Neural cell (in vitro differentiated cells): ENCODE measurements at regions not wholly inside any gene's neighbourhood (a gene's known extent, or its start where the extent isn't known, plus 50 kb on each side); places are given as distances from the start of the nearest gene placed in this dataset.

Experiments used
- H2AFZ ChIP-seq: fragments of 200-600, 300-800 bp; sonication (generic), shearing (Covaris generic); 2 replicates; pipeline ENCODE4 v1.6.0; 2014; ENCODE audit warnings: low read depth, mild to moderate bottlenecking, antibody characterized with exemption, low read length, moderate library complexity
- H3F3A ChIP-seq: fragments of 200-600 bp; shearing (Covaris generic); 2 replicates; pipeline ENCODE4 v1.6.1; 2016; ENCODE audit warnings: mild to moderate bottlenecking, moderate library complexity, mixed read lengths, antibody characterized with exemption, low read length; ENCODE audit not compliant: insufficient read depth, poor library complexity, severe bottlenecking
- H3K27ac ChIP-seq: fragments of 200-600, 300-800 bp; sonication (generic), shearing (Covaris generic); 2 replicates; pipeline ENCODE4 v1.5.1; 2014; ENCODE audit warnings: mild to moderate bottlenecking, low read length, moderate library complexity
- H3K27me3 ChIP-seq: fragments of 300-800, 200-600 bp; sonication (generic), shearing (Covaris generic); 2 replicates; pipeline ENCODE4 v1.6.0; 2014; ENCODE audit warnings: mild to moderate bottlenecking, low read depth, low read length, moderate library complexity; ENCODE audit not compliant: insufficient read depth
- H3K36me3 ChIP-seq: fragments of 300-800, 200-600 bp; sonication (generic), shearing (Covaris generic); 2 replicates; pipeline ENCODE4 v1.5.1; 2014; ENCODE audit warnings: mild to moderate bottlenecking, antibody characterized with exemption, low read length, moderate library complexity; ENCODE audit not compliant: insufficient read depth
- H3K4me2 ChIP-seq: fragments of 300-800, 200-600 bp; sonication (generic), shearing (Covaris generic); 2 replicates; pipeline ENCODE4 v1.6.0; 2014; ENCODE audit warnings: mild to moderate bottlenecking, low read length
- H3K4me3 ChIP-seq: fragments of 300-800, 200-600 bp; sonication (generic), shearing (Covaris generic); 2 replicates; pipeline ENCODE4 v1.5.1; 2014; ENCODE audit warnings: mild to moderate bottlenecking, low read length, moderate library complexity
- H3K79me2 ChIP-seq: fragments of 200-600 bp; shearing (Covaris generic); replicated peaks from 2 replicates; pipeline ENCODE4 v1.6.0; 2014; ENCODE audit warnings: mild to moderate bottlenecking, low read length, moderate library complexity; ENCODE audit not compliant: insufficient read depth
- H3K9ac ChIP-seq: fragments of 300-800, 200-600 bp; sonication (generic), shearing (Covaris generic); 2 replicates; pipeline ENCODE4 v1.6.1; 2016; ENCODE audit warnings: mild to moderate bottlenecking, low read length, mixed read lengths
- H3K9me2 ChIP-seq: fragments of 200-600 bp; shearing (Covaris generic); 2 replicates; pipeline ENCODE4 v1.6.1; 2016; ENCODE audit warnings: mild to moderate bottlenecking, low read length, mixed read lengths; ENCODE audit not compliant: insufficient read depth
- H3K9me3 ChIP-seq: fragments of 200-600, 300-800 bp; sonication (generic), shearing (Covaris generic); 2 replicates; pipeline ENCODE4 v1.6.1; 2016; ENCODE audit warnings: mild to moderate bottlenecking, mixed run types, low read length, moderate library complexity, mixed read lengths
- H4K20me1 ChIP-seq: fragments of 200-600 bp; shearing (Covaris generic); 2 replicates; pipeline ENCODE4 v1.6.1; 2016; ENCODE audit warnings: mild to moderate bottlenecking, mixed run types; ENCODE audit not compliant: insufficient read depth
- CTCF ChIP-seq: fragments of 450-650 bp; IDR thresholded peaks from 2 replicates; pipeline ENCODE4 v1.5.1; 2014; ENCODE audit warnings: antibody characterized with exemption, mild to moderate bottlenecking, moderate library complexity; ENCODE audit not compliant: poor library complexity, severe bottlenecking
- EP300 ChIP-seq: fragments of 450-650 bp; conservative IDR thresholded peaks from 2 replicates; pipeline ENCODE4 v1.6.1; 2014; ENCODE audit warnings: antibody characterized with exemption, mild to moderate bottlenecking, moderate library complexity; ENCODE audit not compliant: poor library complexity, severe bottlenecking
- EZH2 ChIP-seq: fragments of 200-600, 300-800 bp; shearing (Covaris generic), sonication (generic); IDR thresholded peaks from 2 replicates; pipeline ENCODE4 v1.6.1; 2014; ENCODE audit warnings: antibody characterized with exemption, low read length, borderline replicate concordance, mild to moderate bottlenecking; ENCODE audit not compliant: insufficient read depth, poor library complexity, severe bottlenecking
- MXI1 ChIP-seq: fragments of 450-650 bp; conservative IDR thresholded peaks from 2 replicates; pipeline ENCODE4 v1.6.1; 2014; ENCODE audit warnings: antibody characterized with exemption, mild to moderate bottlenecking; ENCODE audit not compliant: poor library complexity, severe bottlenecking
- POLR2AphosphoS5 ChIP-seq: IDR thresholded peaks from 2 replicates; pipeline ENCODE4 v1.6.1; 2012
- RAD21 ChIP-seq: fragments of 450-650 bp; conservative IDR thresholded peaks from 2 replicates; pipeline ENCODE4 v1.6.1; 2014; ENCODE audit warnings: antibody characterized with exemption, mild to moderate bottlenecking, moderate library complexity
- REST ChIP-seq: IDR thresholded peaks from 2 replicates; pipeline ENCODE4 v1.6.1; 2012; ENCODE audit warnings: borderline replicate concordance
- SMC3 ChIP-seq: fragments of 450-650 bp; conservative IDR thresholded peaks from 2 replicates; pipeline ENCODE4 v1.6.1; 2014; ENCODE audit warnings: antibody characterized with exemption, mild to moderate bottlenecking, moderate library complexity; ENCODE audit not compliant: poor library complexity
- TAF1 ChIP-seq: IDR thresholded peaks from 2 replicates; pipeline ENCODE4 v1.6.1; 2012; ENCODE audit warnings: low read depth

GRCh38 chr17:70254735-70255460, 85.6 kb downstream of the KCNJ2 start:
- Histone ChIP-seq H3K36me3 (no peaks in the 10 kb centered on the region), H3K27ac (no peak overlapping the region), H3K4me3 (no peak overlapping the region), H3K9me3 (no peaks in the 10 kb centered on the region), H3K27me3 (no peaks in the 10 kb centered on the region), H3K79me2 (no peaks in the 10 kb centered on the region), H2AFZ (no peak overlapping the region), H3K9me2 (no peaks in the 10 kb centered on the region), H3K9ac (no peak overlapping the region), H3F3A (no peaks in the 10 kb centered on the region), H4K20me1 (no peaks in the 10 kb centered on the region), H3K4me2 (no peak overlapping the region)
- TF ChIP-seq EZH2, result no peak
- TF ChIP-seq MXI1, result no peak
- no peak for TF ChIP-seq TAF1
- no peak for TF ChIP-seq RAD21
- no peak for TF ChIP-seq SMC3
- TF ChIP-seq CTCF, result no peak
- no peak for TF ChIP-seq POLR2AphosphoS5
- no peak for TF ChIP-seq EP300
- TF ChIP-seq REST, result no peak

GRCh38 chr17:70256751-70257150, 87.4 kb downstream of the KCNJ2 start:
- H3K9ac ChIP-seq, result no peak overlapping the region

More at GRCh38 chr17:70256751-70257150, 87.4 kb downstream of the KCNJ2 start:
- Histone ChIP-seq H2AFZ (no peak overlapping the region), H3K27me3 (no peaks in the 10 kb centered on the region), H3K9me2 (no peaks in the 10 kb centered on the region), H3F3A (no peaks in the 10 kb centered on the region), H3K9me3 (no peaks in the 10 kb centered on the region), H3K4me3 (no peak overlapping the region), H4K20me1 (no peaks in the 10 kb centered on the region), H3K4me2 (no peak overlapping the region), H3K36me3 (no peaks in the 10 kb centered on the region), H3K27ac (no peak overlapping the region), H3K79me2 (no peaks in the 10 kb centered on the region)
- TF ChIP-seq TAF1 (no peak), CTCF (no peak), REST (no peak), POLR2AphosphoS5 (no peak), EZH2 (no peak), MXI1 (no peak)
